Right lobe of liver (tissue), 6 donors: ENCODE measurements at regions not wholly inside any gene's neighbourhood (a gene's known extent, or its start where the extent isn't known, plus 50 kb on each side); places are given as distances from the start of the nearest gene placed in this dataset.

Experiments used
- ATAC-seq, 4 donors: fragments of 200-7000 bp; cut with Tn5 transposase; one replicate each; pipeline ENCODE4 v1.9.1; 2020; ENCODE audit warnings: mild to moderate bottlenecking in 4 of 4, moderate library complexity in 4 of 4
- DNase-seq, 3 donors: peaks; one replicate each; pipeline ENCODE4 v3.0.0-alpha.2; 2020
- H3K27ac ChIP-seq, 3 donors: fragments of 200-600 bp; one replicate each; pipeline ENCODE4 v1.8.0; 2022
- H3K27me3 ChIP-seq, 2 donors: fragments of 200-600 bp; one replicate each; pipeline ENCODE4 v1.8.0; 2022
- H3K36me3 ChIP-seq, 4 donors: fragments of 200-600 bp; sonication (generic) in 1 of 4; one replicate each; pipeline versions ENCODE4 v1.5.1 to v1.8.0; 2017 to 2022; ENCODE audit warnings: control low read depth in 1 of 4
- H3K4me1 ChIP-seq, 4 donors: fragments of 200-600 bp; sonication (generic) in 1 of 4; one replicate each; pipeline versions ENCODE4 v1.5.1 to v1.8.0; 2017 to 2022; ENCODE audit warnings: control low read depth in 1 of 4
- H3K4me3 ChIP-seq, 3 donors: fragments of 200-600 bp; one replicate each; pipeline ENCODE4 v1.8.0; 2022
- H3K9me3 ChIP-seq, 4 donors: fragments of 200-600 bp; sonication (generic) in 1 of 4; one replicate each; pipeline versions ENCODE4 v1.5.1 to v1.8.0; 2017 to 2022; ENCODE audit warnings: control low read depth in 1 of 4
- POLR2A ChIP-seq: fragments of 450-650 bp; IDR thresholded peaks from one replicate; pipeline ENCODE4 v1.6.1; 2017; ENCODE audit warnings: antibody characterized with exemption, mild to moderate bottlenecking
- WGBS: methylation state at CpG from one replicate; pipeline ENCODE4 v1.1.6; 2018; ENCODE audit warnings: low coverage, low lambda C conversion rate; ENCODE audit not compliant: insufficient coverage; ENCODE audit errors: missing lambda C conversion rate; 5-methylcytosine and 5-hydroxymethylcytosine counted together
- intact Hi-C, 2 donors: fragments of 100-400 bp; cut with DNase I; formaldehyde crosslinking; loops; one replicate each; pipeline versions ENCODE4 v1.11.2 to v1.14.1; 2022
- TF ChIP-seq, protein P1 (sequence below), 4 donors: fragments of 200-600 bp in 3 of 4; fragments of 450-650 bp in 1 of 4; IDR thresholded peaks; one replicate each; pipeline versions ENCODE4 v1.5.1 to v1.8.0; 2016 to 2022; ENCODE audit warnings: antibody characterized with exemption in 4 of 4, mild to moderate bottlenecking in 2 of 4
- donor health status: DM: no; HTN: yes; CAD: no.
- donor health status: DM: no; HTN: no; CAD: no.
- donor health status: DM: no; HTN: no; CAD: no.
- donor health status: DM: no; HTN: yes; CAD: no.
- donor health status: DM: no; HTN: yes; CAD: no.

GRCh38 chr14:40936861-40937260 is 669.8 kb upstream of the LRFN5 start:
- ATAC-seq = no peak
- 67% methylated on average over 1 of the region's 1 CpG for WGBS
- TF ChIP-seq POLR2A = no peak
- TF ChIP-seq, protein P1, sequence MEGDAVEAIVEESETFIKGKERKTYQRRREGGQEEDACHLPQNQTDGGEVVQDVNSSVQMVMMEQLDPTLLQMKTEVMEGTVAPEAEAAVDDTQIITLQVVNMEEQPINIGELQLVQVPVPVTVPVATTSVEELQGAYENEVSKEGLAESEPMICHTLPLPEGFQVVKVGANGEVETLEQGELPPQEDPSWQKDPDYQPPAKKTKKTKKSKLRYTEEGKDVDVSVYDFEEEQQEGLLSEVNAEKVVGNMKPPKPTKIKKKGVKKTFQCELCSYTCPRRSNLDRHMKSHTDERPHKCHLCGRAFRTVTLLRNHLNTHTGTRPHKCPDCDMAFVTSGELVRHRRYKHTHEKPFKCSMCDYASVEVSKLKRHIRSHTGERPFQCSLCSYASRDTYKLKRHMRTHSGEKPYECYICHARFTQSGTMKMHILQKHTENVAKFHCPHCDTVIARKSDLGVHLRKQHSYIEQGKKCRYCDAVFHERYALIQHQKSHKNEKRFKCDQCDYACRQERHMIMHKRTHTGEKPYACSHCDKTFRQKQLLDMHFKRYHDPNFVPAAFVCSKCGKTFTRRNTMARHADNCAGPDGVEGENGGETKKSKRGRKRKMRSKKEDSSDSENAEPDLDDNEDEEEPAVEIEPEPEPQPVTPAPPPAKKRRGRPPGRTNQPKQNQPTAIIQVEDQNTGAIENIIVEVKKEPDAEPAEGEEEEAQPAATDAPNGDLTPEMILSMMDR (IDR thresholded peaks at IDR 0.05) = no peak
- no peaks in the 10 kb centered on the region for H3K4me1 ChIP-seq
- H3K9me3 ChIP-seq = no peaks in the 10 kb centered on the region
- no peaks in the 10 kb centered on the region for H3K36me3 ChIP-seq
- DNase-seq = no peak
- intact Hi-C loops = no loop called here
- H3K27ac ChIP-seq = no peak overlapping the region
- H3K4me3 ChIP-seq = no peak overlapping the region
- H3K27me3 ChIP-seq = no peaks in the 10 kb centered on the region

DNA sequence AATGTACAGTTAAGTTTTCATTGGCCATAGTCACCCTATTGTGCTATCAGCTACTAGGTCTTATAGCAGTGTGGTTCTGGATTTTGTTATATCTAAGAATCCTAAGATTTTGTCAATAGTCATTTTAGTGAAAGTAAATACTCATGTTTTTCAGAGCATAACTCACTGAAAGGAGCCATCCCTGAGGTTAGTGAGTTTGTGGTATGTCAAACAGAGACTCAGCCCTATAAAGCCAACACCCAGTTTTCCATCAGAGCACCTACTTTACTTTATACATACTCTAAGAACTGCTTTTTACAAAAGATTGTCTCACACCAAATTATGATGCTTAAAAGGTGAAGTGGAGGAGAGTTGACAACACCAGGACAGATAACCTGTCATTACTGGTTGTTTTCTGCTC is 686.3 kb upstream of the LRFN5 start:
- Histone ChIP-seq H3K27me3 (no peaks in the 10 kb centered on the region), H3K27ac (no peak overlapping the region), H3K4me3 (no peak overlapping the region), H3K36me3 (no peaks in the 10 kb centered on the region), H3K9me3 (no peaks in the 10 kb centered on the region), H3K4me1 (no peaks in the 10 kb centered on the region)
- ATAC-seq = no peak
- no peak for TF ChIP-seq POLR2A
- TF ChIP-seq, protein P1 (IDR thresholded peaks at IDR 0.05) = no peak
- intact Hi-C loops = no loop called here
- no peak for DNase-seq

GRCh38 chr14:40911141-40911540 is 695.5 kb upstream of the LRFN5 start:
- no peaks in the 10 kb centered on the region for H3K27me3 ChIP-seq
- DNase-seq (no peak), ATAC-seq (no peak)
- H3K36me3 ChIP-seq = no peaks in the 10 kb centered on the region
- intact Hi-C loops = no loop called here
- no peaks in the 10 kb centered on the region for H3K9me3 ChIP-seq
- no peaks in the 10 kb centered on the region for H3K4me1 ChIP-seq
- no peak overlapping the region for H3K27ac ChIP-seq
- 72% methylated on average over 3 of the region's 4 CpGs for WGBS
- no peak for TF ChIP-seq POLR2A
- TF ChIP-seq, protein P1 (IDR thresholded peaks at IDR 0.05) = no peak
- H3K4me3 ChIP-seq = no peak overlapping the region

DNA sequence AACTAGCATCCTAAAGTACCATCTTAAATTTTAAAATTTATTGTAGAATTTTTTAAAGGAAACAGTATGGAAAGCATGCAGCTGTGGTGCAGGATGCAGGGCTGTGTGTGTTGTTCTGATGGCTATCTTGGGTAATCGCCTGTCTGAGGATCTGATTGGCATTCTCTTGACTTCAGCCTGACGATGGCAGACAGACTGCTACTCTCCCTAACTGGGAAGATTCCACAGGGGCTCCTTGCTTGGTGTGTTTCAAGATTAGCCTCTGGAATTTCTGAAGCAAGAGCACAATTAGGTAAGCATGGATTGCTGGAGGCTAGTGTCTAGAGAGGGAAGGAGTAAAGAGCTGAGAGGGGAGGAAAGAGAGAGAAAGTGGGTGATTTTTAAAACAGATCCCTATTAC is 696.8 kb upstream of the LRFN5 start:
- TF ChIP-seq, protein P1 (IDR thresholded peaks at IDR 0.05) = no peak
- intact Hi-C loops = no loop called here
- ATAC-seq = no peak
- H3K36me3 ChIP-seq = no peaks in the 10 kb centered on the region
- H3K27ac ChIP-seq = no peak overlapping the region
- no peaks in the 10 kb centered on the region for H3K9me3 ChIP-seq
- no peaks in the 10 kb centered on the region for H3K4me1 ChIP-seq
- 17% methylated on average over 2 of the region's 2 CpGs for WGBS
- no peak overlapping the region for H3K4me3 ChIP-seq
- H3K27me3 ChIP-seq = no peaks in the 10 kb centered on the region
- DNase-seq = no peak

GRCh38 chr14:40903709-40904108 is 703.0 kb upstream of the LRFN5 start:
- Histone ChIP-seq H3K4me3 (no peak overlapping the region), H3K9me3 (no peaks in the 10 kb centered on the region), H3K27me3 (no peaks in the 10 kb centered on the region), H3K4me1 (no peaks in the 10 kb centered on the region), H3K27ac (no peak overlapping the region), H3K36me3 (no peaks in the 10 kb centered on the region)
- TF ChIP-seq, protein P1 (IDR thresholded peaks at IDR 0.05) = no peak
- no peak for TF ChIP-seq POLR2A
- ATAC-seq = no peak
- intact Hi-C loops = no loop called here
- DNase-seq = no peak
